Transverse colon (tissue), 3 donors: ENCODE measurements at regions not wholly inside any gene's neighbourhood (a gene's known extent, or its start where the extent isn't known, plus 50 kb on each side); places are given as distances from the start of the nearest gene placed in this dataset.

Experiments used
- CTCF ChIP-seq, 5 experiments: fragments of 200-600 bp in 3 of 5; fragments of 450-650 bp in 2 of 5; sonication (generic) in 3 of 5; IDR thresholded peaks; 1 replicate in 2 of 5; 2 replicates in 3 of 5; pipeline ENCODE4 v1.5.1; 2016 to 2017; ENCODE audit warnings: antibody characterized with exemption in 5 of 5, inconsistent platforms in 3 of 5, mild to moderate bottlenecking in 2 of 5, moderate library complexity in 1 of 5
- POLR2A ChIP-seq: fragments of 450-650 bp; IDR thresholded peaks from one replicate; pipeline ENCODE4 v1.6.1; 2016; ENCODE audit warnings: antibody characterized with exemption, mild to moderate bottlenecking, moderate library complexity

- TF ChIP-seq POLR2A (no peak), CTCF (IDR thresholded peaks at IDR 0.05) (no peak)
Observed at GRCh38 chr7:91636728-91637127, 243.8 kb downstream of the MTERF1 start.
